Fibroblast of lung (primary cell): ENCODE measurements at regions not wholly inside any gene's neighbourhood (a gene's known extent, or its start where the extent isn't known, plus 50 kb on each side); places are given as distances from the start of the nearest gene placed in this dataset.
A peak's percentile ranks its signal among the peaks of the same experiment; 100 is the strongest.

Source experiments
- DNase-seq, 2 donors: peaks; one replicate each; pipeline versions ENCODE4 v3.0.0 to v3.0.0-alpha.2; 2010; ENCODE audit warnings: low read depth in 2 of 2
- H2AFZ ChIP-seq: 2 replicates; pipeline ENCODE4 v1.5.1; 2012; ENCODE audit warnings: low read length, control low read depth, inconsistent platforms
- H3K27ac ChIP-seq: 2 replicates; pipeline ENCODE4 v1.5.1; 2011; ENCODE audit warnings: low read length, control low read depth; ENCODE audit not compliant: insufficient read depth
- H3K27me3 ChIP-seq: 2 replicates; pipeline ENCODE4 v1.5.1; 2011; ENCODE audit warnings: mild to moderate bottlenecking, low read length; ENCODE audit not compliant: control insufficient read depth, insufficient read depth
- H3K36me3 ChIP-seq: 2 replicates; pipeline ENCODE4 v1.5.1; 2011; ENCODE audit warnings: low read length; ENCODE audit not compliant: control insufficient read depth, insufficient read depth
- H3K4me1 ChIP-seq: 2 replicates; pipeline ENCODE4 v1.5.1; 2011; ENCODE audit warnings: low read length; ENCODE audit not compliant: control insufficient read depth, insufficient read depth; ENCODE audit errors: extremely low read depth
- H3K4me2 ChIP-seq: 2 replicates; pipeline ENCODE4 v1.5.1; 2011; ENCODE audit warnings: low read length, control low read depth; ENCODE audit not compliant: insufficient read depth; ENCODE audit errors: extremely low read depth
- H3K4me3 ChIP-seq, 4 experiments: fragments of 200-600 bp in 1 of 4; sonication (generic) in 1 of 4; replicated peaks in 1 of 4; 2 replicates each; pipeline ENCODE4 v1.5.1; 2011 to 2016; ENCODE audit warnings: low read length in 4 of 4, low read depth in 3 of 4, mild to moderate bottlenecking in 3 of 4, control low read depth in 2 of 4, inconsistent platforms in 1 of 4, mixed read lengths in 1 of 4; ENCODE audit not compliant: insufficient read depth in 1 of 4; ENCODE audit errors: control extremely low read depth in 1 of 4
- H3K79me2 ChIP-seq: 2 replicates; pipeline ENCODE4 v1.5.1; 2012; ENCODE audit warnings: mild to moderate bottlenecking, low read length, inconsistent platforms; ENCODE audit not compliant: control insufficient read depth, insufficient read depth
- H3K9ac ChIP-seq: 2 replicates; pipeline ENCODE4 v1.5.1; 2011; ENCODE audit warnings: mild to moderate bottlenecking, low read length, control low read depth; ENCODE audit not compliant: insufficient read depth
- H3K9me3 ChIP-seq: 2 replicates; pipeline ENCODE4 v1.5.1; 2012; ENCODE audit warnings: low read depth, low read length; ENCODE audit not compliant: control insufficient read depth, insufficient read depth
- H4K20me1 ChIP-seq: 2 replicates; pipeline ENCODE4 v1.5.1; 2011; ENCODE audit warnings: low read length; ENCODE audit not compliant: control insufficient read depth, insufficient read depth; ENCODE audit errors: extremely low read depth
- EZH2 ChIP-seq: IDR thresholded peaks from 2 replicates; pipeline ENCODE4 v1.5.1; 2012; ENCODE audit warnings: low read length, control low read depth, mild to moderate bottlenecking; ENCODE audit errors: missing control alignments
- TF ChIP-seq, protein P1 (sequence below), 2 donors: IDR thresholded peaks in 1 of 2; conservative IDR thresholded peaks in 1 of 2; 1 replicate in 1 of 2; 2 replicates in 1 of 2; pipeline ENCODE4 v1.5.1; 2011 to 2012; ENCODE audit warnings: low read length in 2 of 2, control low read depth in 1 of 2, inconsistent platforms in 1 of 2, low read depth in 1 of 2, mild to moderate bottlenecking in 1 of 2

DNA sequence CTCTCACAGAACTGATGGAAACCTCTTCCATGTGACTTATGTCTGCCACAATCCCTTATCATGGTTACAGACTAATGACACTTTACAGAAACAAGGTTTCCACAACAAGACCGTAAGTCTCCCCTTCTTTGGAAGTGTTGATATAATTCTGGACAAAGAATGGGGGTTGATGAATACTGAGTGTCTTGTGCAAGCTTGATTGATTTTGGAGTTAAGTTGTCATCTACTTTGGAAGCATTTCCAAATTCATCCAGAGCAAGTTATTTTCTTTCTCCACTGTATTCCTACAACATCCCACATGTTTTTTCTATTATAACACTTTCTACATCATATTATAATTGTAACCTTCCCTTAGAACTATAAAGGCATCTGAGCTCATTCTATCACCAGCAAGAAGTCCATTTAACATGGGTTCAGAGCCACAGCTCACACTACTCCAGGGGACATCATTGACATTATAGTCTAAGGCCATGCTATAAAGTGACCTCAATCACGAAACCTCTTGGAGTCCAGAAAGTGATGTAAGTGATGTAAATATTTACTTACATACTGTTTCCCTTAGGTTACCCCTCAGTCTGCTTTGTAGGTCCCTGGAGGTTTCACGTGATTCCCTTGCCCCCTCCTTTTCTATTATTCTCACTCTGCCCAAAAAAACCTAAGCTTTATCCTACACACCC, 125.7 kb upstream of the PBX1 start:
- H3K4me2 ChIP-seq = no peak overlapping the region
- no peak for DNase-seq
- H4K20me1 ChIP-seq = no peaks in the 10 kb centered on the region

DNA sequence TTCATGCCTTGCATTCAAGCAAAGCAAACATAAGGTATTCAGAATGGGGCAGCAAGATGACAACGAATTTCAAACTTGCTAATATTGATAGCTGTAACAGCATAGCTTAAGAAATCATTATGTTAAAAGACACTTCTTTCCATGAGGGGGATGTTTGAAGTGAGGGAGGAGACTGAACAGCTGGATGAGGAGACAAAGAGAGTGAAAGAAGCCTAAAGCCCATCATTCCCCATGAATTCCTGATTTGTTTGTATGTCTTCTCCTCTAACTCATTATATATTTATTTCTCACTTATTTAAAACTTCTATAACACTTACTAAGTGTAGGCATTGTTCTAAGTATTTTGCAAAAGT, 125.2 kb upstream of the PBX1 start:
- H3K4me2 ChIP-seq = no peak overlapping the region
- H3K79me2 ChIP-seq = no peaks in the 10 kb centered on the region
- H3K4me3 ChIP-seq = no peak overlapping the region
- H3K36me3 ChIP-seq = no peaks in the 10 kb centered on the region
- no peaks in the 10 kb centered on the region for H4K20me1 ChIP-seq
- no peak overlapping the region for H3K9ac ChIP-seq
- H3K9me3 ChIP-seq = no peaks in the 10 kb centered on the region
- H2AFZ ChIP-seq = no peak overlapping the region
- no peak overlapping the region for H3K27ac ChIP-seq
- H3K27me3 ChIP-seq = no peaks in the 10 kb centered on the region
- no peak for DNase-seq
- H3K4me1 ChIP-seq = no peaks in the 10 kb centered on the region
- no peak for TF ChIP-seq EZH2
- TF ChIP-seq, protein P1, sequence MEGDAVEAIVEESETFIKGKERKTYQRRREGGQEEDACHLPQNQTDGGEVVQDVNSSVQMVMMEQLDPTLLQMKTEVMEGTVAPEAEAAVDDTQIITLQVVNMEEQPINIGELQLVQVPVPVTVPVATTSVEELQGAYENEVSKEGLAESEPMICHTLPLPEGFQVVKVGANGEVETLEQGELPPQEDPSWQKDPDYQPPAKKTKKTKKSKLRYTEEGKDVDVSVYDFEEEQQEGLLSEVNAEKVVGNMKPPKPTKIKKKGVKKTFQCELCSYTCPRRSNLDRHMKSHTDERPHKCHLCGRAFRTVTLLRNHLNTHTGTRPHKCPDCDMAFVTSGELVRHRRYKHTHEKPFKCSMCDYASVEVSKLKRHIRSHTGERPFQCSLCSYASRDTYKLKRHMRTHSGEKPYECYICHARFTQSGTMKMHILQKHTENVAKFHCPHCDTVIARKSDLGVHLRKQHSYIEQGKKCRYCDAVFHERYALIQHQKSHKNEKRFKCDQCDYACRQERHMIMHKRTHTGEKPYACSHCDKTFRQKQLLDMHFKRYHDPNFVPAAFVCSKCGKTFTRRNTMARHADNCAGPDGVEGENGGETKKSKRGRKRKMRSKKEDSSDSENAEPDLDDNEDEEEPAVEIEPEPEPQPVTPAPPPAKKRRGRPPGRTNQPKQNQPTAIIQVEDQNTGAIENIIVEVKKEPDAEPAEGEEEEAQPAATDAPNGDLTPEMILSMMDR (conservative IDR thresholded peaks at IDR 0.05 in 1 of 2, IDR thresholded peaks at IDR 0.05 in 1 of 2; ENCODE audit: low read depth in 1 of 2, low read length in 2 of 2) = no peak

More for the DNA sequence above, 125.7 kb upstream of the PBX1 start:
- Histone ChIP-seq H3K4me3 (no peak overlapping the region), H3K9ac (no peak overlapping the region), H3K36me3 (no peaks in the 10 kb centered on the region), H2AFZ (no peak overlapping the region), H3K27me3 (no peaks in the 10 kb centered on the region), H3K79me2 (no peaks in the 10 kb centered on the region), H3K4me1 (no peaks in the 10 kb centered on the region), H3K27ac (no peak overlapping the region), H3K9me3 (no peaks in the 10 kb centered on the region)
- TF ChIP-seq EZH2 = no peak
- TF ChIP-seq, protein P1 (conservative IDR thresholded peaks at IDR 0.05 in 1 of 2, IDR thresholded peaks at IDR 0.05 in 1 of 2; ENCODE audit: low read depth in 1 of 2, low read length in 2 of 2) = no peak

DNA sequence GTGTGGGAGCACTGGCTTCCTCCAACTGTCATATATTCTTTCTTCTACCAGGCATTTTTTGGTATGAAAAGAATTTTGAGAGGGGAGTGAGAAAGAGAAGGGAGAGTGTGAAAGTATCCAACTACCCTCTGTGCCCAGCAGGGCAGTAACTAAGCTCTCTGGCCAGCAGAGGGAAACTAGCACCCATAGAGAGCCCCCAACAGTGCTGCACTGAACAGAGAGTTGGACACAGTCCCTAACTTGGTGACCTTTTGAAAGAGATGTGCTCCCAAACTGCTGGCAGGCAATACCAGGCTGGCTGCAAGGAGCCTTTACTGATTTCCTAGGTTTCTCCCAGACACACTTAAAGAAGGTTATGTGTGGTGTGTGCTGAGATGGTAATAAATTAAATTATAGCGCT, 118.8 kb upstream of the PBX1 start:
- Histone ChIP-seq H4K20me1 (no peaks in the 10 kb centered on the region), H3K36me3 (no peaks in the 10 kb centered on the region), H2AFZ (no peak overlapping the region), H3K9me3 (no peaks in the 10 kb centered on the region), H3K4me2 (no peak overlapping the region), H3K4me1 (no peaks in the 10 kb centered on the region), H3K9ac (no peak overlapping the region), H3K79me2 (no peaks in the 10 kb centered on the region), H3K27ac (no peak overlapping the region), H3K27me3 (no peaks in the 10 kb centered on the region), H3K4me3 (no peak overlapping the region)
- TF ChIP-seq, protein P1 (conservative IDR thresholded peaks at IDR 0.05 in 1 of 2, IDR thresholded peaks at IDR 0.05 in 1 of 2; ENCODE audit: low read depth in 1 of 2, low read length in 2 of 2) = peak; percentile 38 to 51
- no peak for TF ChIP-seq EZH2
- peak; percentile 11 to 58 for DNase-seq
